ENCODE measurements at regions not wholly inside any gene's neighbourhood (a gene's known extent, or its start where the extent isn't known, plus 50 kb on each side); places are given as distances from the start of the nearest gene placed in this dataset.
"Not testable (repeated sequence)": the region's sequence is repeated elsewhere in the genome, so short reads cannot be mapped to it uniquely, and the experiment has no call there.

GRCh38 chr13:73842626-73843025 lies 291.6 kb downstream of the KLF12 start:
- DNase-seq (ENCODE audit: low read depth): no peak

GRCh38 chr13:73842184-73842583 lies 292.0 kb downstream of the KLF12 start:
- DNase-seq (ENCODE audit: low read depth): no peak

GRCh38 chr13:73837147-73837546 lies 297.1 kb downstream of the KLF12 start:
- DNase-seq (ENCODE audit: low read depth): no peak

GRCh38 chr13:73835138-73835721 lies 299.0 kb downstream of the KLF12 start:
- DNase-seq (ENCODE audit: low read depth): no peak

GRCh38 chr13:73833325-73834070 lies 300.7 kb downstream of the KLF12 start:
- DNase-seq (ENCODE audit: low read depth): no peak

GRCh38 chr13:73832825-73833224 lies 301.4 kb downstream of the KLF12 start:
- no peak for DNase-seq (ENCODE audit: low read depth)

GRCh38 chr13:73832128-73832588 lies 302.0 kb downstream of the KLF12 start:
- no peak for DNase-seq (ENCODE audit: low read depth)

GRCh38 chr13:73829416-73829815 lies 304.8 kb downstream of the KLF12 start:
- no peak for DNase-seq (ENCODE audit: low read depth)

- no peak for DNase-seq (ENCODE audit: low read depth)
These were observed 305.4 kb downstream of the KLF12 start for GRCh38 chr13:73828811-73829210.

GRCh38 chr13:73827434-73827833 lies 306.8 kb downstream of the KLF12 start:
- no peak for DNase-seq (ENCODE audit: low read depth)

- no peak for DNase-seq (ENCODE audit: low read depth)
These were observed 309.1 kb downstream of the KLF12 start for GRCh38 chr13:73825143-73825542.

GRCh38 chr13:73822668-73823592 lies 311.3 kb downstream of the KLF12 start:
- no peak for DNase-seq (ENCODE audit: low read depth)

- DNase-seq (ENCODE audit: low read depth): no peak
These were observed 313.5 kb downstream of the KLF12 start for GRCh38 chr13:73820688-73821087.

- no peak for DNase-seq (ENCODE audit: low read depth)
These were observed 313.9 kb downstream of the KLF12 start for GRCh38 chr13:73820285-73820684.

- DNase-seq (ENCODE audit: low read depth): no peak
These were observed 314.5 kb downstream of the KLF12 start for GRCh38 chr13:73819711-73820110.

- DNase-seq (ENCODE audit: low read depth): no peak
These were observed 317.5 kb downstream of the KLF12 start for GRCh38 chr13:73816702-73817101.

- DNase-seq (ENCODE audit: low read depth): no peak
These were observed 318.4 kb downstream of the KLF12 start for GRCh38 chr13:73815796-73816195.

GRCh38 chr13:73810647-73811046 lies 323.6 kb downstream of the KLF12 start:
- no peak for DNase-seq (ENCODE audit: low read depth)

GRCh38 chr13:73809561-73809960 lies 324.6 kb downstream of the KLF12 start:
- no peak for DNase-seq (ENCODE audit: low read depth)

GRCh38 chr13:73808318-73808717 lies 325.9 kb downstream of the KLF12 start:
- DNase-seq (ENCODE audit: low read depth): no peak

- not testable (repeated sequence) for DNase-seq (ENCODE audit: low read depth)
These were observed 328.8 kb downstream of the KLF12 start for GRCh38 chr13:73805326-73805958.

- no peak for DNase-seq (ENCODE audit: low read depth)
These were observed 330.2 kb downstream of the KLF12 start for GRCh38 chr13:73803997-73804396.

Measured in stimulated activated CD4-positive, alpha-beta T cell treated with anti-CD3 and anti-CD28 coated beads, Interleukin-2, amount 100 ng/mL, for 4 hours (primary cell).